GM21381 (cell line): ENCODE measurements at regions not wholly inside any gene's neighbourhood (a gene's known extent, or its start where the extent isn't known, plus 50 kb on each side); places are given as distances from the start of the nearest gene placed in this dataset.

Experiments used
- ATAC-seq: cut with Tn5 transposase; IDR thresholded peaks from one replicate; pipeline ENCODE4 v1.9.1; 2021; ENCODE audit warnings: mild to moderate bottlenecking, moderate library complexity; ENCODE audit not compliant: unreplicated experiment

- no peak for ATAC-seq
Observed at GRCh38 chr11:95451261-95451660, 220.3 kb upstream of the SESN3 start.

DNA sequence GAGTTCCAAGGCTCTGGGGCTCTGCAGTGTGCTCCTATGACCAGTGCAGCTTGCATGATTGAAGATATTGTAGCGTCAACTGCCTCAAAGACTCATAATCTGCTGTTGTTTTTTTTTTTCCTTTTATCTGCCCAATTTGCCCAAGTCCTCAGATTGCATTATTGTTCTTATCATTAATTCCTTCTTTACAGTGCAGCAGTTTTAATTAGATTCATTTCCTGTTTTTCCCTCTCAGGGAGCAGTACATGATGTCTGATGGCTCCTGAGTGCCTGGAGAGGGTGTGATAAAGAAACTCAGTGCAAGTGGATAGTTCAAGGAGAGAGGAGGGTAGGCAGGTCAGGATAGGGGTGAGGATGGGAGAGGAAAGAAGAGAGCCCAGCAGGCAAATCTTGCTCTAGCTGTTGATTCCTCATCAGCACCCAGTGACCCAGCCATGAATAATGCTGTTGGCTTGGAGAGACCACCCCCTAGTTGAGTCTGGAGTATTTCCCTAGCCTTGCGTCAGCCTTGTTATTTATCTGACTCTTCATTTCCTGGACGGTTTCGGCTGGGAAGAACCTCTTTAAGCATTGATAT is 219.6 kb upstream of the SESN3 start:
- no peak for ATAC-seq

- no peak for ATAC-seq
Observed at GRCh38 chr11:95445746-95446333, 214.8 kb upstream of the SESN3 start.

GRCh38 chr11:95444309-95445241 is 213.6 kb upstream of the SESN3 start:
- ATAC-seq = no peak

- ATAC-seq = no peak
Observed at GRCh38 chr11:95443386-95443785, 212.4 kb upstream of the SESN3 start.

DNA sequence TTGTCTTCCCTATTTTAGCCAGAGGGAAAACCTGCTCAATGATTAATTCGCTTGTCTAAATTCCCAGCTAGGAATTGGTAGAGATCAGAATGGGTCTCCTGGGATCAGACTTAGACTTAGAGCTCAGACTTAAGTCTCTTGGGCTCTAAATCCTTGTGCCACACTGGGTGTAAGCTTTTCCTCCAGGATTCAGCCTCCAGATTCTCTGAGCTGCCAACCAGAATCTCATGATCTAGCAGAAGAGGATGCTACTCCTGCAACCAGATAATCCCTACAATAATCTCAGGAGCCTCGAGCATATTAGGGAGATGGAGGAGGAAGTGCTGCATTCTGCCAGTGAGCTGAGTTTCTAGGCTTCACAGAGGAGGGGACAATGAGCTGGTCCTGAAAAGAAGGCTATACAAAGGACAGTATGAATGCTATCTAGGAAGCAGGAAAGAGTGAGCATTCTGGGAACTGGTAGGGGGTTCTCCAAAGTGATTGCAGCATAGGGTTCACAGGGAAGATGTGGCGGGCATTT is 211.6 kb upstream of the SESN3 start:
- no peak for ATAC-seq

DNA sequence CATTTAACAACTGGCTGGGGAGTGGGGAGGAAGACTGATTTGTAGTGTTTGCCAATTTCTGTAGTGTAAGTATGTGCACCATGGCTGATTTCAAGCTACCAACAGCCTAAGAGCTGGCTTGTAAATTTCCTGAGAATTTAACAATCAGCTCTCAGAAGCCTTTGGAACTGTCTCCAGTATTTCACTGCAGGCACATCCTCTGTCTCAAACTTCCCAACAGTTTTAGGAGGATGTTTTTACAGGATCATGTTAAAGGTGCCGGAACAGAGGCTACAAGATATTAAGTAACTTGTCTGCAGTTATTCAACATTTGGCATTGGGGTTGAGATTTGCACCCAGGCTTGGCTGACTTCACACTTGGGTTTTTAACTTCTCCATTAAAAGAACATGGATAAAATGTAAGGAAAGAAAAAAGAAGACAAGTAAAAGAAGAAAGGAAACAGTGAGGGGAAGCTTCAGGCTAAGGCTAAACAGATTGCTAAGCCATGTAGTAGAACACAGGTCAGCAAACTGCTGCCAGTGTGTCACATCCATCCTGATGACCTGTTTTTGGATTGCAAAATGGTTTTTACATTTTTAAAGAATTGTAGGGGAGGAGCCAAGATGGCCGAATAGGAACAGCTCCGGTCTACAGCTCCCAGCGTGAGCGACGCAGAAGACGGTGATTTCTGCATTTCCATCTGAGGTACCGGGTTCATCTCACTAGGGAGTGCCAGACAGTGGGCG is 204.8 kb upstream of the SESN3 start:
- ATAC-seq = no peak

DNA sequence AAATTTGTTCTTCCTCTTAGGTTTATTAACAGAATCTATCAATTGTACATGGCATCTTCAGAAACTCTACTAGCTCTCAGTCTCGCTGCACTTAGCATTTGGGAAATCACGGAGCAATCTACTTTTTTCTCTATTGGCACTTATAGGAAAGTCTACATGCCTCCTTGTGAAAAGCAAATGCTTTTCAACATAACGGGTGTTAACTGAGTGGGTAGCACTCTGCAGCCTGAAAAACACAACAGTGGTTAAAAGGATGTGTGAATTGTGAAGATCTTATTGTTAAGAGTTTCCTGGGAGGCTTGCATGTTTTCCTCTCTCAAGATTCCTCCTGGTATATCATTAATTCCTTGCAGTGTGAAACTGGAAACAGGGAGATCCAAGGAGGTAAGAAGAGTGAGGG is 204.2 kb upstream of the SESN3 start:
- ATAC-seq = no peak

DNA sequence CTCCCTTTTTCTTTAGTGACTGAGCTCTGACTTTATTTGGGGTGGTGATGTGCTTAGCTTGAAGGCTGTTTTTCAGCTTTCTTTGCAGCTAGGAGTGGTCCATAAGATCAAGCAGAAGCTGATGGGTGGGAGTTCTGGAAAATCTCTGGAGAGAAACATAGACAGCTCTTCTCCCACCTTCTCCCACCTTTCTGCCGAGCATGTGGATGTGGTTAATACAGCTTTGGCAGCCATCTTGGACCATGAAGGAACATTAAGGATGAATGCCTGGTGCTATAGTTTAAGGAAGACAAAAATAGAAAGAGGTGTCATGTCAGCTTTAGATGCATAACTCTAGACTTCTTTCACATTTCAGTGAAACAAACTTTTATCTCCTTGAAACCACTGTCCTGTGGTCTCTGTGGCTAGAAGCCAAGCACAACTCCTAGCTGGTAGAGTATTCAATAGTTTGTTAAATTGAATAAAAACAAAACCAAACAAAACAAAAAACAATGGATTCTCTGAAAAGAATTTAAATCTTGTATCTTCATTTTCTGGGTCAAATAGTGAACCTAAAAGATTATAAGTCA is 203.6 kb upstream of the SESN3 start:
- ATAC-seq = no peak

- no peak for ATAC-seq
Observed at GRCh38 chr11:95434009-95434408, 203.0 kb upstream of the SESN3 start.

- no peak for ATAC-seq
Observed at GRCh38 chr11:95432714-95433503, 201.9 kb upstream of the SESN3 start.

DNA sequence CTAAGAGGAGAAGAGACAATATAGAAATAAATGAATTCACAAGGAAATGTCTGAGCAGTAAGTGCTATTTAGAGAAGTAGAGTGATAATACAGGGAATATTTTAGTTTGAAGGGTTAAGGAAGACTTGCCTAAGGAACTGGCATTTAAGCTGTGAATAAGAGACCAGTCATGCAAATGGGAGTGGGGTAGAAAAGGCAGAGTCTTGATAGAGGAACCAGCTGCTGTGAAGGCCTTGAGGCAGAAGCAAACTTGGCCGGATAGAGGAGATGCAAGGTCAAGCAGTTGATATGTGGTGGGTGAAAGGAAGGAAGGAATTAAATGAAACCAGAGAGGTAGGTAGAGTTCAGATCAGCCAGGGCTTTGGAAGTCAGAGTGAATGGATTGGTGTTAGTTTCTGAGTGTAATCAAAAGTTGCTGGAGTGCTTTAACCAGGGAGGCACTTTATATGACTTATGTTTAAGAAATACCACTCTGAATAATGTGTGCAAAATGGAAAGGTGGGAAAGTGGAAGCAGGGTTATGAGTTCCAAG is 198.4 kb upstream of the SESN3 start:
- ATAC-seq = no peak

GRCh38 chr11:95426823-95427462 is 195.9 kb upstream of the SESN3 start:
- no peak for ATAC-seq

- no peak for ATAC-seq
Observed at GRCh38 chr11:95419915-95420314, 188.9 kb upstream of the SESN3 start.

DNA sequence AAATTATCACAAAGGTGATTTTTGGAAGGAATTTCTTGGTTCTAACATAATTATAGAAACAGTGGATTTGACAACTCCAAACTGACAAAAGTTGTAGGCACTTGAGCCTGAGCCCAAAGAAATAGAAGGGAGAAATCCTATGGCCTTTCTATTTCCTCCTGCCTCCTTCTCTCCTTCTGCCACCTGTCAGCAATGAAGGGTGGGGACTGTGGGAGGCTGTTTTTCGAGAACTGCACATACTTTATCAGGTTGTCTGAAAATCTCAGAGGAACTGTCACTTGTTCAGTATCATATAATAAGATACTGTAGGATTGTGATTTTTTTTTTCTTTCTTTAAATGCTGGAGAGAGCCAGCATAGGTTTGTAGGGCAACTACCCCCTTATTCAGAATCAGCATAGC is 187.9 kb upstream of the SESN3 start:
- no peak for ATAC-seq

- ATAC-seq = no peak
Observed at GRCh38 chr11:95417832-95418231, 186.8 kb upstream of the SESN3 start.

DNA sequence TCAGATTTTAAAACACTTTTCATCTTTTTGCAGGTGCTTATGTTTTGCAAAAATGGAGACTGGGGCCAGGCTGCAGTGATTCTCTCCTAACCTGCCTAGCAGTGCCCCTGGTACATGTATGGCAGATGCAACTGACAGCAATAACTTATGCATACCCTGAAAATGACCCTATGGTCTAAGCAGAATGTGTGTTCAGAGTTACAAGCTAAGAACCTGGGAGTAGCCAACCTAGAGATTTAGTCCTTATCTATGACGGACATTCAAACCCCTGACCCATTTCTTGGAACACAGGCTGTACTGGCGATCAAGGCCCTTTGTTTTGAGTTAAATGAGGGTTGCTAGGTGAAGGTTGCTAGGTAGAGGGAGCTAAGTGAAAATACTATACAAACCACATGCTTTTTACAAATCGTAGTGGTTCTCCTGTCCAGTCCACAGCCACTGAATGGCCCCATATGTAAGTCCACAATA is 184.9 kb upstream of the SESN3 start:
- no peak for ATAC-seq

GRCh38 chr11:95414217-95414616 is 183.2 kb upstream of the SESN3 start:
- ATAC-seq = no peak

DNA sequence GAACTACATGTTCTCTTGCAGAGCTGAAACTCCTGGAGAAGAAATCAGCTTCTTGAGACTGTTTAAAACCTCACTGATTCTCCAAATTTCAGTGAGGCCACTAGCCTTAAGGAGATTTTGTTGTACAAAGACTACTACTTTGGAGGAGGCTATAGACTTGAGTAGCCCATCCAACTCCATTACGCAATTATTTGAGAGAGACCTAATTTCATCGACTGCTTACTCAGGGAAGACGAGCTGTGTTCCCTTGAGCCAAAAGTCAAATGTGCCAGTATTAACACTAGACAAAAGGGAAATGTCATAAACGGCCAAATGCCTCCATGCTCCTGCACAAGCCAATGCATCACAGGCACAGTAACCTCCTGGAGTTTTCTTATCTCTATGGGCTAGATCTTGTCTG is 182.8 kb upstream of the SESN3 start:
- ATAC-seq = no peak
